ENCODE measurements at regions not wholly inside any gene's neighbourhood (a gene's known extent, or its start where the extent isn't known, plus 50 kb on each side); places are given as distances from the start of the nearest gene placed in this dataset.
"Not testable (repeated sequence)": the region's sequence is repeated elsewhere in the genome, so short reads cannot be mapped to it uniquely, and the experiment has no call there.

DNA sequence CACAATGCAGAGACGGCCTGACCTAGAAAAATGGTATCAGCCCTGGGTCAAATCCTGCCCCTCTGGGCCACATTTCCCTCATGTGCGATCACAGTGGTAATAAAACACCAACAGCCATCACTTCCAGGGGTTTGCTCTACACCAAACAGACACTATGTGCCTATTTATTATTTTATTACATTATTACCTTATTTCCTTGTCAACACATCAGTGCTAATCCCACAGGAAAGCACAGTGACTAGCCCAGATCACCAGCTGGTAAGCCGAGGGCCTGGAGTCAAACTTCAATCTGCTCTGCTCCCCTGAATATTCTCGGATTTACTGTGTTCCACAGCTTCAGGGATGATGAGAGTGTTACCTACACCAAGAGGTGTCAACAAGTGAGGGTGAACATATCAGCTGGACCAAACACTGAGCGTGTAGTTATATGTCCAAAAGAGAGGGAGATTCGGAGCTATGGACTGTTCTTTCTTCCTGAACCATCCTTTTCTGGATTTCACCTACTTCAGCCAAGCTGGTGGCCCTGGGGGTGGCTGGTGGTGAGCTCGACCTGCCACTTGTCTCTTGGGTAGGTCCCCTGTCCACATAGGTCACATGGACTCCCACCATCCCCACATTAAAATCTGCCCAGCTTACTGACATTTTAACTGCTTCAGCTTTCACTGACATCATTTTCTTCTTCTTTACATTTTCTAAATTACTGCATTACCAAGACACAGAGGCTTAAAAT is 198.9 kb downstream of the ANKRD30B start:
- TF ChIP-seq POLR2A, POLR2AphosphoS5, EP300 (IDR thresholded peaks at IDR 0.05): not testable (repeated sequence)
- TF ChIP-seq, protein P1, sequence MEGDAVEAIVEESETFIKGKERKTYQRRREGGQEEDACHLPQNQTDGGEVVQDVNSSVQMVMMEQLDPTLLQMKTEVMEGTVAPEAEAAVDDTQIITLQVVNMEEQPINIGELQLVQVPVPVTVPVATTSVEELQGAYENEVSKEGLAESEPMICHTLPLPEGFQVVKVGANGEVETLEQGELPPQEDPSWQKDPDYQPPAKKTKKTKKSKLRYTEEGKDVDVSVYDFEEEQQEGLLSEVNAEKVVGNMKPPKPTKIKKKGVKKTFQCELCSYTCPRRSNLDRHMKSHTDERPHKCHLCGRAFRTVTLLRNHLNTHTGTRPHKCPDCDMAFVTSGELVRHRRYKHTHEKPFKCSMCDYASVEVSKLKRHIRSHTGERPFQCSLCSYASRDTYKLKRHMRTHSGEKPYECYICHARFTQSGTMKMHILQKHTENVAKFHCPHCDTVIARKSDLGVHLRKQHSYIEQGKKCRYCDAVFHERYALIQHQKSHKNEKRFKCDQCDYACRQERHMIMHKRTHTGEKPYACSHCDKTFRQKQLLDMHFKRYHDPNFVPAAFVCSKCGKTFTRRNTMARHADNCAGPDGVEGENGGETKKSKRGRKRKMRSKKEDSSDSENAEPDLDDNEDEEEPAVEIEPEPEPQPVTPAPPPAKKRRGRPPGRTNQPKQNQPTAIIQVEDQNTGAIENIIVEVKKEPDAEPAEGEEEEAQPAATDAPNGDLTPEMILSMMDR (IDR thresholded peaks at IDR 0.05): not testable (repeated sequence)
